SK-N-SH (cell line): ENCODE measurements at regions not wholly inside any gene's neighbourhood (a gene's known extent, or its start where the extent isn't known, plus 50 kb on each side); places are given as distances from the start of the nearest gene placed in this dataset.

Source experiments
- CTCF ChIA-PET: fragments of 300-600, 350-600 bp; formaldehyde crosslinking; extraction: SDS; loops from one replicate; lab custom pipeline; 2021; lab: Yijun Ruan, JAX
- POLR2A ChIA-PET: fragments of 350-600 bp; sonication (Branson Sonifier 250); formaldehyde crosslinking; extraction: SDS; loops from one replicate; lab custom pipeline; 2020; ENCODE audit warnings: antibody characterized with exemption, inconsistent platforms; lab: Yijun Ruan, JAX
- DNase-seq: peaks from one replicate; pipeline ENCODE4 v3.0.0; 2012
- H2AFZ ChIP-seq: fragments of 200-600 bp; sonication (generic); 2 replicates; pipeline ENCODE4 v1.8.1; 2016; ENCODE audit warnings: antibody characterized with exemption, mild to moderate bottlenecking, low read depth
- H3F3A ChIP-seq: fragments of 200-600 bp; sonication (generic); replicated peaks from 2 replicates; pipeline ENCODE3; 2016; ENCODE audit warnings: antibody characterized with exemption, mild to moderate bottlenecking; ENCODE audit not compliant: insufficient read depth
- H3K27ac ChIP-seq, 2 experiments: fragments of 200-500 bp in 1 of 2; fragments of 200-600 bp in 1 of 2; sonication (Bioruptor generic) in 1 of 2; sonication (generic), shearing (Covaris generic) in 1 of 2; 2 replicates each; pipeline versions ENCODE4 v1.5.1 to v1.6.1; 2014 to 2016; ENCODE audit warnings: low read depth in 2 of 2, inconsistent platforms in 1 of 2, low read length in 1 of 2, mild to moderate bottlenecking in 1 of 2, mixed read lengths in 1 of 2
- H3K27me3 ChIP-seq: fragments of 200-600 bp; sonication (generic), shearing (Covaris generic); 2 replicates; pipeline ENCODE4 v1.6.1; 2016; ENCODE audit warnings: mixed run types; ENCODE audit not compliant: insufficient read depth
- H3K36me3 ChIP-seq, 2 experiments: fragments of 200-500 bp in 1 of 2; fragments of 200-600 bp in 1 of 2; sonication (Bioruptor generic) in 1 of 2; sonication (generic) in 1 of 2; replicated peaks in 1 of 2; 2 replicates each; pipeline versions ENCODE3 to v1.5.1; 2014 to 2016; ENCODE audit warnings: low read length in 1 of 2, mild to moderate bottlenecking in 1 of 2; ENCODE audit not compliant: insufficient read depth in 2 of 2, control insufficient read depth in 1 of 2
- H3K4me1 ChIP-seq, 2 experiments: fragments of 200-500 bp in 1 of 2; fragments of 200-600 bp in 1 of 2; sonication (Bioruptor generic) in 1 of 2; sonication (generic), shearing (Covaris generic) in 1 of 2; 2 replicates each; pipeline versions ENCODE4 v1.5.1 to v1.6.1; 2014 to 2016; ENCODE audit warnings: low read depth in 1 of 2, low read length in 1 of 2, mixed run types in 1 of 2; ENCODE audit not compliant: insufficient read depth in 2 of 2, control insufficient read depth in 1 of 2
- H3K4me2 ChIP-seq: fragments of 200-600 bp; sonication (generic), shearing (Covaris generic); 2 replicates; pipeline ENCODE4 v1.6.1; 2017; ENCODE audit warnings: mixed run types
- H3K4me3 ChIP-seq, 2 experiments: fragments of 200-500 bp in 1 of 2; fragments of 200-600 bp in 1 of 2; sonication (Bioruptor generic) in 1 of 2; sonication (generic), shearing (Covaris generic) in 1 of 2; 2 replicates each; pipeline versions ENCODE4 v1.5.1 to v1.8.1; 2014 to 2016; ENCODE audit warnings: low read depth in 2 of 2, inconsistent platforms in 1 of 2, low read length in 1 of 2, mild to moderate bottlenecking in 1 of 2, mixed read lengths in 1 of 2, moderate library complexity in 1 of 2
- H3K79me2 ChIP-seq: fragments of 200-600 bp; sonication (generic); 2 replicates; pipeline ENCODE4 v1.8.1; 2017; ENCODE audit warnings: mild to moderate bottlenecking; ENCODE audit not compliant: insufficient read depth
- H3K9ac ChIP-seq: fragments of 200-600 bp; sonication (generic); 2 replicates; pipeline ENCODE4 v1.6.1; 2017; ENCODE audit warnings: mixed run types
- H3K9me2 ChIP-seq: fragments of 200-600 bp; sonication (generic); 2 replicates; pipeline ENCODE4 v1.6.1; 2017; ENCODE audit warnings: mixed run types
- H3K9me3 ChIP-seq: fragments of 200-600 bp; sonication (generic); 2 replicates; pipeline ENCODE4 v1.6.1; 2017; ENCODE audit warnings: mixed run types, mild to moderate bottlenecking, moderate library complexity
- H4K20me1 ChIP-seq: fragments of 200-600 bp; sonication (generic); 2 replicates; pipeline ENCODE4 v1.6.1; 2017; ENCODE audit warnings: mild to moderate bottlenecking, mixed run types; ENCODE audit not compliant: insufficient read depth
- ELF1 ChIP-seq: IDR thresholded peaks from 2 replicates; pipeline ENCODE4 v1.4.0; 2012
- EP300 ChIP-seq, 2 experiments: IDR thresholded peaks; 2 replicates each; pipeline versions ENCODE4 v1.4.0 to v1.6.1; 2012; ENCODE audit warnings: borderline replicate concordance in 1 of 2, low read depth in 1 of 2, low read length in 1 of 2
- EZH2phosphoT487 ChIP-seq: fragments of 200-600 bp; sonication (generic); IDR thresholded peaks from 2 replicates; pipeline ENCODE4 v1.6.1; 2017; ENCODE audit warnings: low read depth, mixed run types, mild to moderate bottlenecking, antibody characterized with exemption, moderate library complexity, borderline replicate concordance
- FOSL2 ChIP-seq: IDR thresholded peaks from 2 replicates; pipeline ENCODE4 v1.4.0; 2012; ENCODE audit warnings: low read depth, mild to moderate bottlenecking, moderate library complexity, borderline replicate concordance
- GABPA ChIP-seq: IDR thresholded peaks from 2 replicates; pipeline ENCODE4 v1.4.0; 2012; ENCODE audit warnings: low read depth, mild to moderate bottlenecking
- NFIC ChIP-seq: IDR thresholded peaks from 2 replicates; pipeline ENCODE4 v1.4.0; 2012; ENCODE audit warnings: borderline replicate concordance
- PBX3 ChIP-seq: IDR thresholded peaks from 2 replicates; pipeline ENCODE4; 2012
- POLR2AphosphoS5 ChIP-seq: IDR thresholded peaks from 2 replicates; pipeline ENCODE4 v1.6.1; 2012; ENCODE audit warnings: low read depth, low read length
- RCOR1 ChIP-seq: fragments of 150-350 bp; IDR thresholded peaks from 2 replicates; pipeline ENCODE4 v1.6.1; 2017; ENCODE audit warnings: antibody characterized with exemption, low read length
- RFX5 ChIP-seq: IDR thresholded peaks from 2 replicates; pipeline ENCODE4 v1.6.1; 2012; ENCODE audit warnings: mild to moderate bottlenecking, improper control_type of control experiment, low read length
- SIN3A ChIP-seq: IDR thresholded peaks from 2 replicates; pipeline ENCODE4 v1.6.1; 2012; ENCODE audit warnings: low read depth, mild to moderate bottlenecking, low read length, moderate library complexity, borderline replicate concordance
- SMC3 ChIP-seq: IDR thresholded peaks from 2 replicates; pipeline ENCODE4 v1.6.1; 2012; ENCODE audit warnings: low read depth, low read length, improper control_type of control experiment
- TAF1 ChIP-seq: IDR thresholded peaks from 2 replicates; pipeline ENCODE4 v1.6.1; 2012; ENCODE audit warnings: low read depth, mild to moderate bottlenecking, low read length, moderate library complexity, borderline replicate concordance
- TCF12 ChIP-seq: IDR thresholded peaks from 2 replicates; pipeline ENCODE4 v1.4.0; 2012
- TEAD4 ChIP-seq: IDR thresholded peaks from 2 replicates; pipeline ENCODE4 v1.4.0; 2012; ENCODE audit warnings: mild to moderate bottlenecking, borderline replicate concordance; ENCODE audit not compliant: insufficient read depth
- WGBS: methylation state at CpG from one replicate; pipeline ENCODE4 v1.1.6; 2017; ENCODE audit warnings: low lambda C conversion rate; 5-methylcytosine and 5-hydroxymethylcytosine counted together
- TF ChIP-seq, protein P1 (sequence below): IDR thresholded peaks from 2 replicates; pipeline ENCODE4 v1.6.1; 2012; ENCODE audit warnings: mild to moderate bottlenecking, low read depth, low read length, moderate library complexity
- TF ChIP-seq, protein P2 (sequence below): fragments of 200-600 bp; sonication (generic); IDR thresholded peaks from 2 replicates; pipeline ENCODE4 v1.6.1; 2017; ENCODE audit warnings: antibody characterized with exemption, mild to moderate bottlenecking, moderate library complexity

DNA sequence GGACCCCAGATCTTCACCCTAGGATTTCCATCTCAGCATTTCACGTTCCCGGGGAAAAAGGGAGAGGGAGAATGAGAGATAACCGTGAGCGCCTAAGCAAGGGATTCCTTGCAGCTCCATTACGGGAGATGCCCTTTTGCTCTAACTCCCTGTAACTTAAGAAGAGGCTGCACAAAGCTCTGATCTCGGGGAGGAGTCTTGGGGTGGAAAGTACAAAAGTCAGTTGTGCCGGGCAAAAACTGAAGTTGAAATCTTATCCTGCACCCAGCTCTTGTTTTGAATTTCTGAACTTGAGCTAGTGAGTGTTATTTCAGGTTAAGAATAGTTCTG is 256.4 kb upstream of the SOX21 start:
- Histone ChIP-seq H3K9ac (no peak overlapping the region), H3K27me3 (peaks cover 55% of the 10 kb centered on the region), H3K79me2 (no peaks in the 10 kb centered on the region), H3K4me1 (peaks cover 0 to 10% of the 10 kb centered on the region in 2 experiments; a peak in 2 of 4 replicates), H3K9me2 (no peaks in the 10 kb centered on the region), H3F3A (no peaks in the 10 kb centered on the region), H3K4me3 (peak overlapping the region; percentile 39 to 66; a peak in 3 of 4 replicates), H3K9me3 (no peaks in the 10 kb centered on the region), H3K36me3 (no peaks in the 10 kb centered on the region), H4K20me1 (no peaks in the 10 kb centered on the region), H3K4me2 (peak overlapping the region; percentile 80), H2AFZ (peak overlapping the region; percentile 81), H3K27ac (no peak overlapping the region)
- ChIA-PET POLR2A (no interaction called here), CTCF (interaction anchor here (0.6 to 2.3 kb wide), 9 partner anchors 9 to 436 kb away, joined by 3 to 8 read pairs (median 5); no protein-coding TSS in a partner anchor)
- DNase-seq = no peak
- TF ChIP-seq TCF12 (no peak), PBX3 (no peak), ELF1 (no peak), FOSL2 (no peak), GABPA (no peak), RCOR1 (no peak), TEAD4 (no peak), SIN3A (no peak), POLR2AphosphoS5 (no peak), TAF1 (no peak), EP300 (IDR thresholded peaks at IDR 0.05; ENCODE audit: borderline replicate concordance in 1 of 2, low read depth in 1 of 2, low read length in 1 of 2) (no peak)
- TF ChIP-seq, protein P1, sequence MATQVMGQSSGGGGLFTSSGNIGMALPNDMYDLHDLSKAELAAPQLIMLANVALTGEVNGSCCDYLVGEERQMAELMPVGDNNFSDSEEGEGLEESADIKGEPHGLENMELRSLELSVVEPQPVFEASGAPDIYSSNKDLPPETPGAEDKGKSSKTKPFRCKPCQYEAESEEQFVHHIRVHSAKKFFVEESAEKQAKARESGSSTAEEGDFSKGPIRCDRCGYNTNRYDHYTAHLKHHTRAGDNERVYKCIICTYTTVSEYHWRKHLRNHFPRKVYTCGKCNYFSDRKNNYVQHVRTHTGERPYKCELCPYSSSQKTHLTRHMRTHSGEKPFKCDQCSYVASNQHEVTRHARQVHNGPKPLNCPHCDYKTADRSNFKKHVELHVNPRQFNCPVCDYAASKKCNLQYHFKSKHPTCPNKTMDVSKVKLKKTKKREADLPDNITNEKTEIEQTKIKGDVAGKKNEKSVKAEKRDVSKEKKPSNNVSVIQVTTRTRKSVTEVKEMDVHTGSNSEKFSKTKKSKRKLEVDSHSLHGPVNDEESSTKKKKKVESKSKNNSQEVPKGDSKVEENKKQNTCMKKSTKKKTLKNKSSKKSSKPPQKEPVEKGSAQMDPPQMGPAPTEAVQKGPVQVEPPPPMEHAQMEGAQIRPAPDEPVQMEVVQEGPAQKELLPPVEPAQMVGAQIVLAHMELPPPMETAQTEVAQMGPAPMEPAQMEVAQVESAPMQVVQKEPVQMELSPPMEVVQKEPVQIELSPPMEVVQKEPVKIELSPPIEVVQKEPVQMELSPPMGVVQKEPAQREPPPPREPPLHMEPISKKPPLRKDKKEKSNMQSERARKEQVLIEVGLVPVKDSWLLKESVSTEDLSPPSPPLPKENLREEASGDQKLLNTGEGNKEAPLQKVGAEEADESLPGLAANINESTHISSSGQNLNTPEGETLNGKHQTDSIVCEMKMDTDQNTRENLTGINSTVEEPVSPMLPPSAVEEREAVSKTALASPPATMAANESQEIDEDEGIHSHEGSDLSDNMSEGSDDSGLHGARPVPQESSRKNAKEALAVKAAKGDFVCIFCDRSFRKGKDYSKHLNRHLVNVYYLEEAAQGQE = no peak
- WGBS = 33% methylated on average over 7 of the region's 7 CpGs

GRCh38 chr13:94968040-94968756 is 255.9 kb upstream of the SOX21 start:
- Histone ChIP-seq H3K36me3 (no peaks in the 10 kb centered on the region), H3K27ac (no peak overlapping the region), H2AFZ (peak overlapping the region; percentile 81), H3K9me2 (no peaks in the 10 kb centered on the region), H3K4me3 (peak overlapping the region; percentile 39 to 66), H3K4me1 (peaks cover 0 to 10% of the 10 kb centered on the region in 2 experiments; a peak in 2 of 4 replicates), H3K79me2 (no peaks in the 10 kb centered on the region), H4K20me1 (no peaks in the 10 kb centered on the region), H3K9me3 (no peaks in the 10 kb centered on the region), H3K4me2 (peak overlapping the region; percentile 80), H3K9ac (no peak overlapping the region), H3K27me3 (peaks cover 55% of the 10 kb centered on the region), H3F3A (no peaks in the 10 kb centered on the region)
- ChIA-PET CTCF (interaction anchor here (0.6 to 2.3 kb wide), 10 partner anchors 8 to 436 kb away, joined by 3 to 8 read pairs (median 5); no protein-coding TSS in a partner anchor), POLR2A (no interaction called here)
- 3% methylated on average over 20 of the region's 56 CpGs for WGBS
- peak; percentile 66 for DNase-seq
- TF ChIP-seq, protein P2, sequence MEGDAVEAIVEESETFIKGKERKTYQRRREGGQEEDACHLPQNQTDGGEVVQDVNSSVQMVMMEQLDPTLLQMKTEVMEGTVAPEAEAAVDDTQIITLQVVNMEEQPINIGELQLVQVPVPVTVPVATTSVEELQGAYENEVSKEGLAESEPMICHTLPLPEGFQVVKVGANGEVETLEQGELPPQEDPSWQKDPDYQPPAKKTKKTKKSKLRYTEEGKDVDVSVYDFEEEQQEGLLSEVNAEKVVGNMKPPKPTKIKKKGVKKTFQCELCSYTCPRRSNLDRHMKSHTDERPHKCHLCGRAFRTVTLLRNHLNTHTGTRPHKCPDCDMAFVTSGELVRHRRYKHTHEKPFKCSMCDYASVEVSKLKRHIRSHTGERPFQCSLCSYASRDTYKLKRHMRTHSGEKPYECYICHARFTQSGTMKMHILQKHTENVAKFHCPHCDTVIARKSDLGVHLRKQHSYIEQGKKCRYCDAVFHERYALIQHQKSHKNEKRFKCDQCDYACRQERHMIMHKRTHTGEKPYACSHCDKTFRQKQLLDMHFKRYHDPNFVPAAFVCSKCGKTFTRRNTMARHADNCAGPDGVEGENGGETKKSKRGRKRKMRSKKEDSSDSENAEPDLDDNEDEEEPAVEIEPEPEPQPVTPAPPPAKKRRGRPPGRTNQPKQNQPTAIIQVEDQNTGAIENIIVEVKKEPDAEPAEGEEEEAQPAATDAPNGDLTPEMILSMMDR = peak; percentile 30
- TF ChIP-seq NFIC (no peak), RFX5 (no peak), FOSL2 (no peak), EZH2phosphoT487 (no peak), SMC3 (no peak)
